Activated CD4-positive, alpha-beta T cell treated with anti-CD3 and anti-CD28 coated beads, Interleukin-2, amount 10 ng/mL, durations not matched to agents 7 days and 5 days (primary cell): ENCODE measurements at regions not wholly inside any gene's neighbourhood (a gene's known extent, or its start where the extent isn't known, plus 50 kb on each side); places are given as distances from the start of the nearest gene placed in this dataset.

ENCODE experiments used
- CTCF ChIA-PET: fragments of 350-600 bp; sonication (Branson Sonifier 250); formaldehyde crosslinking; loops from one replicate; lab custom pipeline; 2021; ENCODE audit warnings: antibody characterized with exemption; lab: Charles Lee
- POLR2A ChIA-PET: fragments of 350-600 bp; sonication (Branson Sonifier 250); formaldehyde crosslinking; loops from one replicate; lab custom pipeline; 2021; ENCODE audit warnings: antibody characterized with exemption; lab: Charles Lee
- DNase-seq: peaks from one replicate; pipeline ENCODE4 v3.0.0-alpha.2; 2020
- H3K27ac Mint-ChIP-seq: one replicate; pipeline ENCODE4 v1.8.0; 2021; ENCODE audit warnings: mild to moderate bottlenecking, moderate library complexity, mixed read lengths
- H3K27me3 Mint-ChIP-seq: one replicate; pipeline ENCODE4 v1.8.0; 2021; ENCODE audit warnings: mixed read lengths
- H3K36me3 Mint-ChIP-seq: one replicate; pipeline ENCODE4 v1.8.0; 2021; ENCODE audit warnings: low read depth, mixed read lengths
- H3K4me1 Mint-ChIP-seq: one replicate; pipeline ENCODE4 v1.8.0; 2021; ENCODE audit warnings: mixed read lengths
- H3K4me3 Mint-ChIP-seq: one replicate; pipeline ENCODE4 v1.8.0; 2021; ENCODE audit warnings: mild to moderate bottlenecking, moderate library complexity, mixed read lengths
- H3K9me3 Mint-ChIP-seq: one replicate; pipeline ENCODE4 v1.8.0; 2021; ENCODE audit warnings: mixed read lengths

DNA sequence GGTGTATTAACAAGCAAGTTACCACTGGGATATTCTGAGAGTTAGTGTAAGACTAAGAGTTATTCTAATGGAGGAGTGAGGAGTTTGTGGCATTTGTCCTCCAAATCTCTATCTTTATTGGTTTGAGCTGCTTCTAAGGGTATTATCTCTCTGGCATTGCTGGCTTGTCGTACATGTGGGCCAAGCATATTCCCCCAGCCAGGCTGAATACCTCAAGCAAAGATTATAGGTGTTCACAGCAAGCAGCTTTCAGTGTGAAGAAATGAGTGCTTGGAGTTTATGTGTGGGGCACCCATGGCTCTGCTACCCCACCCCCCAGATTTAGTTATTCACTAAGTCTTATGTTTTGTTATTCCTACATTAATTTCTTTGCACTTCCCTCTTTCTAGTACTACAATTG is 193.6 kb upstream of the FANCL start:
- H3K4me1 Mint-ChIP-seq: no peaks in the 10 kb centered on the region
- H3K27me3 Mint-ChIP-seq: peaks cover 18% of the 10 kb centered on the region
- ChIA-PET POLR2A (no interaction called here), CTCF (no interaction called here)
- H3K27ac Mint-ChIP-seq: no peak overlapping the region
- H3K4me3 Mint-ChIP-seq: no peak overlapping the region
- H3K9me3 Mint-ChIP-seq: no peaks in the 10 kb centered on the region
- DNase-seq: no peak
- H3K36me3 Mint-ChIP-seq: no peaks in the 10 kb centered on the region

DNA sequence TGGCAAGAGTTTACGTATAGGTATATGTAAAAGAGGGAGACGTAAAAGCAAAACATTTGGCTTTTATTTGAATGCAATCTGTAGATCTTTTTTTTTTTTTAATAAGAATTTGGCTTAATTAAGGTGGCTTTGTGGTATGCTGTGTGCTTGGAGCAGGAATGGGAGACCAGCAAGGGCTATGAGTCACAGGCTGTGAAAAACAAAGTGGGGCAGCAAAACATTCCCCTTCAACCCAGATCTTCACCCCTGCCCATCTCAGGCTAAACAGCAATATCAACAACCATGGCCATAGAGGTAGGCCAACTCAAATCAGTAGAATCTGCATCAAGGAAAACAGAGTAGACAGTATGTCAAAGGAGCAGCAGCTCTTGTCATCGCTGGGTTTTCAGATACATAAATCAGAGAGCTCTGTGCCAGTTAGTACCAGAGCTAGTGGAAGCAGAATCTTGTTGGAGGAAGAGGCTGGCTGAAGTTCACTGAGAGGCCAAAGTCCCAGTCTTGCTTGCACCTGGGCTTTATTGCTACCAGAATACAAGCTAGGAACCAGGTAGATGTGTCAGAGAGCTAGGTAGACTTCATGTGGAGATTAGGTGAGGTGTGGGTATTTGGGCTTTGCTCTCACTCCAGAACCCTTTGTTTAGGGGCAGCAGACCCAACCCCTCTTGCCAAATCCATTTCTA is 191.5 kb upstream of the FANCL start:
- Mint-ChIP-seq H3K27me3 (peaks cover 31% of the 10 kb centered on the region), H3K4me3 (no peak overlapping the region), H3K36me3 (no peaks in the 10 kb centered on the region), H3K9me3 (no peaks in the 10 kb centered on the region), H3K4me1 (peaks cover 5% of the 10 kb centered on the region), H3K27ac (no peak overlapping the region)
- no peak for DNase-seq
- CTCF ChIA-PET: no interaction called here
- POLR2A ChIA-PET: no interaction called here

GRCh38 chr2:58429014-58429875 is 188.1 kb upstream of the FANCL start:
- DNase-seq: no peak
- peak overlapping the region; percentile 62 for H3K4me3 Mint-ChIP-seq
- H3K36me3 Mint-ChIP-seq: no peaks in the 10 kb centered on the region
- H3K9me3 Mint-ChIP-seq: no peaks in the 10 kb centered on the region
- CTCF ChIA-PET: no interaction called here
- POLR2A ChIA-PET: no interaction called here
- peaks cover 53% of the 10 kb centered on the region for H3K27me3 Mint-ChIP-seq
- peaks cover 7% of the 10 kb centered on the region for H3K4me1 Mint-ChIP-seq
- H3K27ac Mint-ChIP-seq: no peak overlapping the region

DNA sequence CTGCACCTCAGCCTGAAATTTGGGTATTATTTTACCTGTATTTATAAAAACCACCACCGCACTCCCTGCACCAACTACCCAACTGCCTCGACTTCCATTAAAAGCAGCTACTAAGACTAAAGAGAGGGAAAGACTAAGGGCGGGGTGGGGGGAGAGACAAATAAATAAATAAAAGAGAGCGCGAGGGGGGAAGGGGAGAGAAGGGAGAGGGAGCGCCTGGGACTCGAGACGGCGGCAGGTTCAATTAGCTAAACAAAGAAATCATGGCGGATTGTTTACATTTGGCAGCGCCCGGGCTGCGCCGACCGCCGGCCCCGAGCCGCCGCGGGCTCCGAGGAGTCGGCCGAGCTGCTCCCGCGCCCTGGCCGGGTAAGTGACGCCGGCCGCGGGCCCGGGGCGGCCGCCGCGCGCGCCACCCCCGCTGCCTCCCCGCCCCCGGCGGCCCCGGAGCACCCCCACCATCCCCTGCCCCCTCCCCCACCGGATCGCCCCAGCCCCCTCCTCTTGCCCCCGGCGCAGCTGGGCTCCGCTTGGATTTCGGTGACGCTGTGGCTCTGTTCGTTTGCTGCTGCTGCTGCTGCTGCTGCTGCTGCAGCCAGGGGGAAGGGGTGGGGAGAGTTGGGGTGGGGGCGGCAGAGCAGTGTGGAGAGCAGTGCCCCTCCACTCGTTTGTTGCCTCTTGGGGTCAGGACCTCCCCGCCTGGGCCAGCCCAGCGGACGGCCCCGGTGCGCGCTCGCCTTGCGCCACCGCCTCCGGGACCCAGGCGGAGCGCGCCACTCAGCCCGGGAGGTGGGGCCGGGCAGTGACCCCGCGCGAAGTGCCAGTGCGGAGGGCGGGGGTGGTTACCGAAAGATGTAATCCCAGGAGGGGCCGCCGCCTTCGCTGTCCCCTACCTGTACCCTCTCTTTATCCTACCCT is 187.2 kb upstream of the FANCL start:
- Mint-ChIP-seq H3K27ac (no peak overlapping the region), H3K9me3 (no peaks in the 10 kb centered on the region), H3K36me3 (no peaks in the 10 kb centered on the region), H3K27me3 (peaks cover 53% of the 10 kb centered on the region), H3K4me1 (peaks cover 7% of the 10 kb centered on the region), H3K4me3 (peak overlapping the region; percentile 62)
- ChIA-PET CTCF (no interaction called here), POLR2A (no interaction called here)
- no peak for DNase-seq

GRCh38 chr2:58427572-58428095 is 186.5 kb upstream of the FANCL start:
- peaks cover 7% of the 10 kb centered on the region for H3K4me1 Mint-ChIP-seq
- no peaks in the 10 kb centered on the region for H3K36me3 Mint-ChIP-seq
- POLR2A ChIA-PET: no interaction called here

GRCh38 chr2:58425368-58425767 is 184.2 kb upstream of the FANCL start:
- no peak overlapping the region for H3K27ac Mint-ChIP-seq
- ChIA-PET POLR2A (no interaction called here), CTCF (no interaction called here)
- DNase-seq: no peak
- H3K27me3 Mint-ChIP-seq: peaks cover 54% of the 10 kb centered on the region
- no peaks in the 10 kb centered on the region for H3K36me3 Mint-ChIP-seq
- no peak overlapping the region for H3K4me3 Mint-ChIP-seq
- H3K4me1 Mint-ChIP-seq: peaks cover 7% of the 10 kb centered on the region
- H3K9me3 Mint-ChIP-seq: no peaks in the 10 kb centered on the region

More at GRCh38 chr2:58427572-58428095, 186.5 kb upstream of the FANCL start:
- CTCF ChIA-PET: no interaction called here
- peak overlapping the region; percentile 59 for H3K4me3 Mint-ChIP-seq
- H3K27ac Mint-ChIP-seq: no peak overlapping the region
- no peak for DNase-seq
- H3K27me3 Mint-ChIP-seq: peaks cover 55% of the 10 kb centered on the region
- H3K9me3 Mint-ChIP-seq: no peaks in the 10 kb centered on the region

- Mint-ChIP-seq H3K4me3 (no peak overlapping the region), H3K36me3 (no peaks in the 10 kb centered on the region), H3K4me1 (no peaks in the 10 kb centered on the region), H3K27ac (no peak overlapping the region), H3K9me3 (no peaks in the 10 kb centered on the region), H3K27me3 (peaks cover 13% of the 10 kb centered on the region)
- ChIA-PET POLR2A (no interaction called here), CTCF (no interaction called here)
- no peak for DNase-seq
Measured at GRCh38 chr2:58419983-58420382, 178.9 kb upstream of the FANCL start.

- no peak overlapping the region for H3K27ac Mint-ChIP-seq
- no peaks in the 10 kb centered on the region for H3K36me3 Mint-ChIP-seq
- no peaks in the 10 kb centered on the region for H3K4me1 Mint-ChIP-seq
- no peak for DNase-seq
- no peaks in the 10 kb centered on the region for H3K9me3 Mint-ChIP-seq
- H3K4me3 Mint-ChIP-seq: no peak overlapping the region
- CTCF ChIA-PET: no interaction called here
- H3K27me3 Mint-ChIP-seq: peaks cover 2% of the 10 kb centered on the region
- POLR2A ChIA-PET: interaction anchor here (0.6 kb wide), 1 partner anchor 45 kb away, joined by 3 read pairs; no protein-coding TSS in a partner anchor
Measured at GRCh38 chr2:58416696-58417095, 175.6 kb upstream of the FANCL start.

DNA sequence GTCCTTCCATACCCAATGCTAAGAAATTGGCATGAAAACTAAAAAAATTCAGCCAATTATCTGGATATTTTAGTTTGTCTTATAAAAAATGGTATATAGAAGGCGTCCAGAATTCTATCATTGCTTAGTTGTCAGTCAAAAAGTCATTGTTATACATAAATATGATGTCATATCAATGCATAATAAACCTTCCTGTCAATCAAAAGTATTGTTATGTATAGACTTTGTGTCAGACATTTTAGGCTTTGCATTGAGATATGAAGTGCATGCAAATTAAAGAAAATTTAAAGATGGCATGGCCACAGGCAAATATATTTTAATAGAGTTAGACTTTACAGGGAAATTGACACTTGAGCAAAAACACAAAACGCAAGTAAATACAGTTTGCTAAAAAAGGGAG is 173.4 kb upstream of the FANCL start:
- H3K27ac Mint-ChIP-seq: no peak overlapping the region

GRCh38 chr2:58410549-58410948 is 169.4 kb upstream of the FANCL start:
- no peak for DNase-seq
- peaks cover 5% of the 10 kb centered on the region for H3K27me3 Mint-ChIP-seq
- H3K4me1 Mint-ChIP-seq: no peaks in the 10 kb centered on the region
- H3K4me3 Mint-ChIP-seq: no peak overlapping the region
- no peaks in the 10 kb centered on the region for H3K36me3 Mint-ChIP-seq
- ChIA-PET CTCF (no interaction called here), POLR2A (no interaction called here)
- H3K27ac Mint-ChIP-seq: no peak overlapping the region
- no peaks in the 10 kb centered on the region for H3K9me3 Mint-ChIP-seq

More for the DNA sequence above, 173.4 kb upstream of the FANCL start:
- ChIA-PET CTCF (no interaction called here), POLR2A (no interaction called here)
- Mint-ChIP-seq H3K9me3 (no peaks in the 10 kb centered on the region), H3K36me3 (no peaks in the 10 kb centered on the region), H3K4me1 (no peaks in the 10 kb centered on the region), H3K4me3 (no peak overlapping the region), H3K27me3 (no peaks in the 10 kb centered on the region)
- DNase-seq: no peak

GRCh38 chr2:58407487-58407886 is 166.4 kb upstream of the FANCL start:
- no peaks in the 10 kb centered on the region for H3K4me1 Mint-ChIP-seq
- no peaks in the 10 kb centered on the region for H3K9me3 Mint-ChIP-seq
- no peak overlapping the region for H3K27ac Mint-ChIP-seq
- H3K4me3 Mint-ChIP-seq: no peak overlapping the region
- no peak for DNase-seq
- ChIA-PET POLR2A (no interaction called here), CTCF (no interaction called here)
- H3K27me3 Mint-ChIP-seq: peaks cover 13% of the 10 kb centered on the region
- no peaks in the 10 kb centered on the region for H3K36me3 Mint-ChIP-seq

DNA sequence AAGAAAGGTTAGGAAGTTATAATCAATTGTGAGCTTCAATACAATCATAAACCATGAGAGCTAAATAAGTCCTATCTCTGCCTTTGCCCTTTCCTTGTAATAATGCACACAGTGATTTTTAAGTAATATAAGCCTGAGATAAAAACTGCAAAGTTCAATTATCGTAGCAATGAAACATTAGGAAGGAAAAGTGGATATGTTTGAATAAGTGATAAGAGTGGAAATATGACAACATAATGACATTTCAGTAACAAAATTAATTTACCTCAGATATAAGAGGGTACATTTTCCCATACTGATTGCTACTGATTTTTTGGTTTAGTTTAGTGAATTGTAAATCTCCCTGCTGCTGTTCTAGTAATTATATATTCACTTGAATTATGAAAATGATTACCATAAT is 164.2 kb upstream of the FANCL start:
- H3K36me3 Mint-ChIP-seq: no peaks in the 10 kb centered on the region
- H3K27ac Mint-ChIP-seq: no peak overlapping the region
- H3K27me3 Mint-ChIP-seq: peaks cover 15% of the 10 kb centered on the region
- no peak for DNase-seq
- H3K4me1 Mint-ChIP-seq: no peaks in the 10 kb centered on the region
- H3K4me3 Mint-ChIP-seq: no peak overlapping the region
- ChIA-PET POLR2A (no interaction called here), CTCF (no interaction called here)
- H3K9me3 Mint-ChIP-seq: no peaks in the 10 kb centered on the region
